ENCODE measurements at regions not wholly inside any gene's neighbourhood (a gene's known extent, or its start where the extent isn't known, plus 50 kb on each side); places are given as distances from the start of the nearest gene placed in this dataset.

- DNase-seq (ENCODE audit: low spot score) (no peak), ATAC-seq (ENCODE audit: insufficient number of reproducible peaks, low FRiP score, low read depth) (no peak)
- no peaks in the 10 kb centered on the region for H3K9me3 ChIP-seq
- H3K27ac ChIP-seq = no peak overlapping the region
- no peak overlapping the region for H3K4me3 ChIP-seq
- H3K4me1 ChIP-seq (ENCODE audit: control insufficient read depth in 1 of 2, low read depth in 2 of 2) = no peaks in the 10 kb centered on the region
- no peaks in the 10 kb centered on the region for H3K27me3 ChIP-seq (replicated peaks; ENCODE audit: insufficient read depth)
- no peaks in the 10 kb centered on the region for H3K36me3 ChIP-seq
- TF ChIP-seq CTCF (IDR thresholded peaks at IDR 0.05) = no peak
These were observed 125.7 kb upstream of the CPXCR1 start for GRCh38 chrX:88621278-88621677.

DNA sequence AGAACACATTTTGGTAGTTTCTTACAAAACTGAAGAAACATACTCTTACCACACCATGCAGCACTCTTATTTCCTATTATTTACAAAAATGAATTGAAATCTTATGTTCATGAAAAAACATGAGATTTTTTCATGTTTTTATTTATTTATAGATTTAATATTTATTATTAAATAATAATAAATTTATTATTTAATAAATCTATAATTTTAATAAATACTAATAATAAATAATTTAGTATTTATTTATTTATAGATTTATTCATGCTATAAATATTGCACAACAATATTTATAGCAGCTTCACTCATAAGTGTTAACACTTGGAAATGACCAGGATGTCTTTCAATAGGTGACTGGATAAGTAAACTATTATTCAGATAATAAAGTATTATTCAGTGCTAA is 91.6 kb upstream of the CPXCR1 start:
- no peak for DNase-seq (ENCODE audit: low spot score)
- no peaks in the 10 kb centered on the region for H3K27me3 ChIP-seq (replicated peaks; ENCODE audit: insufficient read depth)
- no peak for TF ChIP-seq CTCF (IDR thresholded peaks at IDR 0.05)
- H3K9me3 ChIP-seq = no peaks in the 10 kb centered on the region
- no peak for ATAC-seq (ENCODE audit: insufficient number of reproducible peaks, low FRiP score, low read depth)
- H3K27ac ChIP-seq = no peak overlapping the region
- H3K36me3 ChIP-seq = no peaks in the 10 kb centered on the region
- no peak overlapping the region for H3K4me3 ChIP-seq
- H3K4me1 ChIP-seq (ENCODE audit: control insufficient read depth in 1 of 2, low read depth in 2 of 2) = no peaks in the 10 kb centered on the region

GRCh38 chrX:88660836-88661235 is 86.2 kb upstream of the CPXCR1 start:
- TF ChIP-seq CTCF (IDR thresholded peaks at IDR 0.05) = no peak
- H3K4me1 ChIP-seq (ENCODE audit: control insufficient read depth in 1 of 2, low read depth in 2 of 2) = no peaks in the 10 kb centered on the region
- no peaks in the 10 kb centered on the region for H3K27me3 ChIP-seq (replicated peaks; ENCODE audit: insufficient read depth)
- H3K9me3 ChIP-seq = no peaks in the 10 kb centered on the region
- DNase-seq (ENCODE audit: low spot score) (no peak), ATAC-seq (ENCODE audit: insufficient number of reproducible peaks, low FRiP score, low read depth) (no peak)
- no peak overlapping the region for H3K27ac ChIP-seq
- no peaks in the 10 kb centered on the region for H3K36me3 ChIP-seq
- no peak overlapping the region for H3K4me3 ChIP-seq

GRCh38 chrX:88672261-88672660 is 74.8 kb upstream of the CPXCR1 start:
- no peaks in the 10 kb centered on the region for H3K9me3 ChIP-seq
- no peak overlapping the region for H3K27ac ChIP-seq
- H3K4me3 ChIP-seq = no peak overlapping the region
- no peak for DNase-seq (ENCODE audit: low spot score)
- H3K4me1 ChIP-seq (ENCODE audit: control insufficient read depth in 1 of 2, low read depth in 2 of 2) = no peaks in the 10 kb centered on the region
- no peak for ATAC-seq (ENCODE audit: insufficient number of reproducible peaks, low FRiP score, low read depth)
- H3K36me3 ChIP-seq = no peaks in the 10 kb centered on the region
- TF ChIP-seq CTCF (IDR thresholded peaks at IDR 0.05) = no peak
- no peaks in the 10 kb centered on the region for H3K27me3 ChIP-seq (replicated peaks; ENCODE audit: insufficient read depth)

Data from thoracic aorta (tissue), 2 donors.